ENCODE measurements at regions not wholly inside any gene's neighbourhood (a gene's known extent, or its start where the extent isn't known, plus 50 kb on each side); places are given as distances from the start of the nearest gene placed in this dataset.

- DNase-seq (ENCODE audit: low read depth in 4 of 6, low spot score in 6 of 6): no peak
- WGBS (ENCODE audit: insufficient coverage): 90% methylated on average over 16 of the region's 16 CpGs
- H3K4me1 ChIP-seq (ENCODE audit: control insufficient read depth, insufficient read depth, low read length): peaks cover 2% of the 10 kb centered on the region
Observed at GRCh38 chr16:86632206-86632605, 53.9 kb downstream of the FOXL1 start.

DNA sequence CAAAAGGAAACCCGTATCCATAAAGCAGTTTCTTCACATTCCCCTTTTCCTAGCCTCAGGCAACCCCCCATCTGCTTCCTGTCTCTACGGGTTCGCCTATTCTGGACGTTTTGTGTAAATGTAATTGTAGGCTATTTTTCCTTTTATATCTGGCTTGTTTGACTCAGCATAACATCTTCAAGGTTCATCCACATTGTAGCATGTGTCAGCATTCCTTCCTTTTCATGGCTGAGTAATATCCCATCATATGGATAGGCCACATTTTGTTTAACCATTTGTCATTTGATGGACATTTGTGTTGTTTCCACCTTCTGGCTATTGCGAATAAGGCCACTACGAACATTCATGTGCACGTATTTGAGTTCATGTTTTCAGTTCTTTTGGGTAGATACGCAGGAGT is 54.6 kb downstream of the FOXL1 start:
- Histone ChIP-seq H3K9me3 (ENCODE audit: control insufficient read depth, insufficient read depth, low read length) (no peaks in the 10 kb centered on the region), H3K27me3 (ENCODE audit: control insufficient read depth, insufficient read depth, low read length) (no peaks in the 10 kb centered on the region), H3K4me3 (ENCODE audit: low read depth, low read length) (no peak overlapping the region), H3K27ac (ENCODE audit: low read depth, low read length) (no peak overlapping the region), H3K36me3 (ENCODE audit: control insufficient read depth, insufficient read depth, low read length) (no peaks in the 10 kb centered on the region), H3K4me1 (ENCODE audit: control insufficient read depth, insufficient read depth, low read length) (peaks cover 2% of the 10 kb centered on the region)
- no peak for DNase-seq (ENCODE audit: low read depth in 4 of 6, low spot score in 6 of 6)
- WGBS (ENCODE audit: insufficient coverage): 98% methylated on average over 4 of the region's 8 CpGs

More at GRCh38 chr16:86632206-86632605, 53.9 kb downstream of the FOXL1 start:
- no peaks in the 10 kb centered on the region for H3K27me3 ChIP-seq (ENCODE audit: control insufficient read depth, insufficient read depth, low read length)
- no peak overlapping the region for H3K27ac ChIP-seq (ENCODE audit: low read depth, low read length)
- H3K36me3 ChIP-seq (ENCODE audit: control insufficient read depth, insufficient read depth, low read length): no peaks in the 10 kb centered on the region
- H3K4me3 ChIP-seq (ENCODE audit: low read depth, low read length): no peak overlapping the region
- no peaks in the 10 kb centered on the region for H3K9me3 ChIP-seq (ENCODE audit: control insufficient read depth, insufficient read depth, low read length)

GRCh38 chr16:86634292-86634691 is 55.9 kb downstream of the FOXL1 start:
- Histone ChIP-seq H3K4me1 (ENCODE audit: control insufficient read depth, insufficient read depth, low read length) (peaks cover 2% of the 10 kb centered on the region), H3K9me3 (ENCODE audit: control insufficient read depth, insufficient read depth, low read length) (no peaks in the 10 kb centered on the region), H3K36me3 (ENCODE audit: control insufficient read depth, insufficient read depth, low read length) (no peaks in the 10 kb centered on the region), H3K27ac (ENCODE audit: low read depth, low read length) (no peak overlapping the region), H3K4me3 (ENCODE audit: low read depth, low read length) (no peak overlapping the region), H3K27me3 (ENCODE audit: control insufficient read depth, insufficient read depth, low read length) (no peaks in the 10 kb centered on the region)
- WGBS (ENCODE audit: insufficient coverage): no CpG with 5 or more reads among the region's 1 CpG
- DNase-seq (ENCODE audit: low read depth in 4 of 6, low spot score in 6 of 6): peak in 2 of 6 donors; percentile 33 to 84

- Histone ChIP-seq H3K4me1 (ENCODE audit: control insufficient read depth, insufficient read depth, low read length) (peaks cover 2% of the 10 kb centered on the region), H3K36me3 (ENCODE audit: control insufficient read depth, insufficient read depth, low read length) (no peaks in the 10 kb centered on the region), H3K27me3 (ENCODE audit: control insufficient read depth, insufficient read depth, low read length) (no peaks in the 10 kb centered on the region), H3K4me3 (ENCODE audit: low read depth, low read length) (no peak overlapping the region), H3K9me3 (ENCODE audit: control insufficient read depth, insufficient read depth, low read length) (no peaks in the 10 kb centered on the region), H3K27ac (ENCODE audit: low read depth, low read length) (no peak overlapping the region)
- peak in 2 of 6 donors; percentile 31 to 43 for DNase-seq (ENCODE audit: low read depth in 4 of 6, low spot score in 6 of 6)
- WGBS (ENCODE audit: insufficient coverage): 25% methylated on average over 4 of the region's 9 CpGs
Observed at GRCh38 chr16:86635176-86635876, 57.0 kb downstream of the FOXL1 start.

- H3K36me3 ChIP-seq (ENCODE audit: control insufficient read depth, insufficient read depth, low read length): no peaks in the 10 kb centered on the region
- peaks cover 2% of the 10 kb centered on the region for H3K4me1 ChIP-seq (ENCODE audit: control insufficient read depth, insufficient read depth, low read length)
- DNase-seq (ENCODE audit: low read depth in 4 of 6, low spot score in 6 of 6): no peak
- no CpG with 5 or more reads among the region's 12 CpGs for WGBS (ENCODE audit: insufficient coverage)
- H3K27ac ChIP-seq (ENCODE audit: low read depth, low read length): no peak overlapping the region
- H3K4me3 ChIP-seq (ENCODE audit: low read depth, low read length): no peak overlapping the region
- no peaks in the 10 kb centered on the region for H3K9me3 ChIP-seq (ENCODE audit: control insufficient read depth, insufficient read depth, low read length)
- H3K27me3 ChIP-seq (ENCODE audit: control insufficient read depth, insufficient read depth, low read length): no peaks in the 10 kb centered on the region
Observed at GRCh38 chr16:86635926-86636325, 57.6 kb downstream of the FOXL1 start.

- no peak overlapping the region for H3K4me3 ChIP-seq (ENCODE audit: low read depth, low read length)
- H3K9me3 ChIP-seq (ENCODE audit: control insufficient read depth, insufficient read depth, low read length): no peaks in the 10 kb centered on the region
- peaks cover 2% of the 10 kb centered on the region for H3K4me1 ChIP-seq (ENCODE audit: control insufficient read depth, insufficient read depth, low read length)
- H3K27ac ChIP-seq (ENCODE audit: low read depth, low read length): no peak overlapping the region
- no peak for DNase-seq (ENCODE audit: low read depth in 4 of 6, low spot score in 6 of 6)
- H3K36me3 ChIP-seq (ENCODE audit: control insufficient read depth, insufficient read depth, low read length): no peaks in the 10 kb centered on the region
- no peaks in the 10 kb centered on the region for H3K27me3 ChIP-seq (ENCODE audit: control insufficient read depth, insufficient read depth, low read length)
- WGBS (ENCODE audit: insufficient coverage): 93% methylated on average over 2 of the region's 2 CpGs
Observed at GRCh38 chr16:86637744-86638143, 59.4 kb downstream of the FOXL1 start.

DNA sequence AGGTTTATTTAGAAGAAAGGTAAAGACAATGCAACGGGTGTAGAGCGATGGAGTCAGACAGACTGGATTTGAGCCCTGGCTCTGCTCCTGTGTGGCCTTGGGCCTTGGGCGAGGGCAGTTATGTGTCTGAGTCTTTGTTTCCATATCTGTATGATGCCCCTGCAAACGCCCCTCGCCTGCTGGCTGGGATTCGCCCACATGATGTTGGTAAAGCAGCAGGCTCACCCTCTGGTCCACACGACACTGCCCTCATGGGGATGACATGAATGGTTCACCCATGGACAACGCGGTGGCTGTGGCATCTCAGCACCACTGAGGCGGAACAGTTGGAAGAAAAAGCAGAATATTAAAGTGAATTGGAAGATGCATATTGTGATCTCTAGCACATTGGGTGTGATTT is 60.3 kb downstream of the FOXL1 start:
- peaks cover 2% of the 10 kb centered on the region for H3K4me1 ChIP-seq (ENCODE audit: control insufficient read depth, insufficient read depth, low read length)
- no peak for DNase-seq (ENCODE audit: low read depth in 4 of 6, low spot score in 6 of 6)
- 85% methylated on average over 8 of the region's 10 CpGs for WGBS (ENCODE audit: insufficient coverage)

GRCh38 chr16:86639354-86639753 is 61.0 kb downstream of the FOXL1 start:
- no peak overlapping the region for H3K27ac ChIP-seq (ENCODE audit: low read depth, low read length)
- 91% methylated on average over 12 of the region's 12 CpGs for WGBS (ENCODE audit: insufficient coverage)
- no peak overlapping the region for H3K4me3 ChIP-seq (ENCODE audit: low read depth, low read length)
- no peak for DNase-seq (ENCODE audit: low read depth in 4 of 6, low spot score in 6 of 6)
- no peaks in the 10 kb centered on the region for H3K9me3 ChIP-seq (ENCODE audit: control insufficient read depth, insufficient read depth, low read length)
- H3K27me3 ChIP-seq (ENCODE audit: control insufficient read depth, insufficient read depth, low read length): no peaks in the 10 kb centered on the region
- no peaks in the 10 kb centered on the region for H3K36me3 ChIP-seq (ENCODE audit: control insufficient read depth, insufficient read depth, low read length)
- H3K4me1 ChIP-seq (ENCODE audit: control insufficient read depth, insufficient read depth, low read length): peaks cover 2% of the 10 kb centered on the region

More for the DNA sequence above, 60.3 kb downstream of the FOXL1 start:
- no peak overlapping the region for H3K4me3 ChIP-seq (ENCODE audit: low read depth, low read length)
- no peak overlapping the region for H3K27ac ChIP-seq (ENCODE audit: low read depth, low read length)
- no peaks in the 10 kb centered on the region for H3K9me3 ChIP-seq (ENCODE audit: control insufficient read depth, insufficient read depth, low read length)
- H3K36me3 ChIP-seq (ENCODE audit: control insufficient read depth, insufficient read depth, low read length): no peaks in the 10 kb centered on the region
- no peaks in the 10 kb centered on the region for H3K27me3 ChIP-seq (ENCODE audit: control insufficient read depth, insufficient read depth, low read length)

- Histone ChIP-seq H3K4me1 (ENCODE audit: control insufficient read depth, insufficient read depth, low read length) (peaks cover 2% of the 10 kb centered on the region), H3K36me3 (ENCODE audit: control insufficient read depth, insufficient read depth, low read length) (no peaks in the 10 kb centered on the region), H3K27ac (ENCODE audit: low read depth, low read length) (no peak overlapping the region), H3K4me3 (ENCODE audit: low read depth, low read length) (no peak overlapping the region), H3K27me3 (ENCODE audit: control insufficient read depth, insufficient read depth, low read length) (no peaks in the 10 kb centered on the region), H3K9me3 (ENCODE audit: control insufficient read depth, insufficient read depth, low read length) (no peaks in the 10 kb centered on the region)
- no peak for DNase-seq (ENCODE audit: low read depth in 4 of 6, low spot score in 6 of 6)
- WGBS (ENCODE audit: insufficient coverage): 56% methylated on average over 11 of the region's 13 CpGs
Observed at GRCh38 chr16:86640265-86640843, 62.0 kb downstream of the FOXL1 start.

DNA sequence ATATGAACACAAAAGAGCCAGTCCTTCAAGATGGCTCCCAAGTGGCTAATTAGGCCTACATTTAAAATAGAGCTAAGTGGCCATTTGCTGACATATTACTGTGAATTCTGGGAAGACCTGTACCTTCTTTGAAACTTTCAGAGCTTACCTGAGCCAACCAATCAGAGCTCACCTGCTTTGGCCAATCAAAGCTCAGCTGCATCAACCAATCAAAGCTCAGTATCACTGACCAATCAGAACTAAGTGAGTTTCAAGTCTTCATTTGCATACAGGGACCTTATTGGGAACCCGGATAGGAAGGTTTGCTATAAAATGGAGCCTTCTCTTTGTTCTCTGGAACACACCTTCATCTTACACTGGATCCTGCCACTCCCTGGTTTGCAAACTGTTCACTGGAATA is 63.7 kb downstream of the FOXL1 start:
- WGBS (ENCODE audit: insufficient coverage): no CpG with 5 or more reads among the region's 1 CpG

More for the DNA sequence above, 63.7 kb downstream of the FOXL1 start:
- Histone ChIP-seq H3K9me3 (ENCODE audit: control insufficient read depth, insufficient read depth, low read length) (no peaks in the 10 kb centered on the region), H3K27me3 (ENCODE audit: control insufficient read depth, insufficient read depth, low read length) (no peaks in the 10 kb centered on the region), H3K4me1 (ENCODE audit: control insufficient read depth, insufficient read depth, low read length) (no peaks in the 10 kb centered on the region), H3K36me3 (ENCODE audit: control insufficient read depth, insufficient read depth, low read length) (no peaks in the 10 kb centered on the region), H3K27ac (ENCODE audit: low read depth, low read length) (no peak overlapping the region), H3K4me3 (ENCODE audit: low read depth, low read length) (no peak overlapping the region)
- no peak for DNase-seq (ENCODE audit: low read depth in 4 of 6, low spot score in 6 of 6)
